Stimulated activated CD4-positive, alpha-beta T cell treated with anti-CD3 and anti-CD28 coated beads, Interleukin-15, amount 100 ng/mL, for 24 hours (primary cell): ENCODE measurements at regions not wholly inside any gene's neighbourhood (a gene's known extent, or its start where the extent isn't known, plus 50 kb on each side); places are given as distances from the start of the nearest gene placed in this dataset.

Source experiments
- DNase-seq: peaks from one replicate; pipeline ENCODE4 v3.0.0-alpha.2; 2020

DNA sequence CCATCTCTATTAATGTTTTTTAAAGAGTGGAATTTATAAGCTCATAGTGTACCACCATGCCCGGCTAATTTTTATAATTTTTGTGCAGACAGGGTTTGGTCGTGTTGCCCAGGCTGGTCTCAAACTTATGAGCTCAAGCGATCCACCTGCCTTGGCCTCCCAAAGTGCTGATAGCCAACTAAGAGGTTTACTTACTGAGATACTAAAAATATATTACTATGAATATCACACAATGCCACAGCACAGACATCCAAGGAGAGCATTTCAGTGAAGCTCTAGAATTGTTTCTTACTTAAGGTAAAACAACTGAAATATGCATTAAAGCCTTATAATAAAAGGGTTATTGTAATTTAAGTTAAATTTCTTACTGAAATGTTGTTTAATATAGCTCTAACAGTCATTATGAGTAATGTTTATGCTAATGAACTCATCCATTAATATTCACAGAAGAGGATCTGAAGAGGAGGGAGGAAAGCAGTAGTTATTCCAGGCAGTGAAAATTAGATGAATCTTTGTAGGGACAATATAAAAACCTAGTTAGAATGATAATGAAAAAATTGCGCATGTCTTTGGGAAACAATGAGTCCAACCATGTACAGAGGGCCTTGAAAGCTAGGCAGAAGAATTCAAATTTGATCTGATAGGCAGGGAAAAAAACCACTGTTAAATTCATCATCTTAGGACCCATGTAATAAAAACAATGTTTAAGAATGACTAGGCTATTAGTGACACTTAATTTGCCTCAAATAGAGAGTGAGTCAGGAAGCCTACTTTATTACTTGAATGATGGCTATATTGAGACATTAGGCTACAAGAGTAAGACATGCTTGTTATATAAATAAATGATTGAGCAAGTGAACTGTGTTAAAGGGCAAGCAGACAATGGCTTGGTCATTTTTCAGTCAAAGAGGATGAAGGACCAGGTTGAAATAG lies 99.2 kb downstream of the SLC41A2 start:
- no peak for DNase-seq

DNA sequence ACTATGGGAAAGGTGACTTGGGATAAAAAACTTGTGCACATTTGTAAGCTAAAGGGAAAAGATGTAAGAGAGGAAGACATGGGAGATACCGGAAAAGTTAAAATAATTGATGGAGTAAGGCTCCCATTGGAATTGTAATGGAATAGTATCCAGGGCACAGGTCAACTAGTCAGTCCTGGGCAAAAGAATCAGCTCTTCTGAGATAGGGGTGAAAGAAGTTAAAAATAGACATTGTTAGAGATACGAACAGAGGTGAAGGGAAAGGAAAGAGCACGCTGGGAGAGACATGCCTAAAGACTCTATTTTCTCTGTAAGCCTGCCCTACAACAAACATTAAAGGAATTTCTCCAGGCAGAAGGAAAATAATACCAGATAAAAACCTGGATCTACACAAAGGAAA lies 101.6 kb downstream of the SLC41A2 start:
- no peak for DNase-seq

DNA sequence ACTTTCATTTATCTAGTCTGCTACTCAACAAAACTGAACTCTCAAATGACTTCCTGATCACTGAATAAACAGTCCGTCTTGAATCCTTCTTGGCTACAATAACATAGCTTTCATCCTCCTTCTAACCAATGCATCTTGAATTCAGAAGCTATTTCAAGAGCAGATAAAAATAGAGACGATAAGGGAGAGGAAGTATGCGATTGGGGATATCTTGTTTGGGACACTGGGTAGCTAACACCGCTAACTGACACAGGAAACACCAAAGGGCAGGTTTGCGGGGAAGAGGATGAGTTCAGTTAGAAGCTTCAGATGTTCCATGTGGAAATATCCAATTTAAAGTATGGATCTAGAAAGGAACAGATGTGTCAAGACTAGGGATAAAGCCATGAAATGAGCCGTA lies 102.5 kb downstream of the SLC41A2 start:
- no peak for DNase-seq

DNA sequence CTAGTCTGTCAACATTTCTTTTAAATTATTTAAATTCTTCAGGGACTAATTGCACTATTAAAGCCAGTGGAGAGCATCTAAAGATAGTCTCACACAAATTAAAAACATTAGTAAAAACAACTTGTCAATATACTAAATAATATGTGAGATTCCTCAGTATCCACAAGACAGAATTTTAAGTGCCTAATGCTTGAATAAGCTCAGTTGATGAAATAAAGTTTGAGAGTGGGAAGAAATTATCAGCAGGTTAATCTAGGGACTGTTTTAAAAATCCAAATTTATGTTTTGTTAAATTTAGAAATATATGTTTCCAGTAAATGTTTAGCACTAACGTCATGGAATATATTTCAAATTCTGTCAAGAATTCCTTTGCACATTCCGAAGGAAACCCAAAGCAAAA lies 105.2 kb downstream of the SLC41A2 start:
- DNase-seq = no peak

DNA sequence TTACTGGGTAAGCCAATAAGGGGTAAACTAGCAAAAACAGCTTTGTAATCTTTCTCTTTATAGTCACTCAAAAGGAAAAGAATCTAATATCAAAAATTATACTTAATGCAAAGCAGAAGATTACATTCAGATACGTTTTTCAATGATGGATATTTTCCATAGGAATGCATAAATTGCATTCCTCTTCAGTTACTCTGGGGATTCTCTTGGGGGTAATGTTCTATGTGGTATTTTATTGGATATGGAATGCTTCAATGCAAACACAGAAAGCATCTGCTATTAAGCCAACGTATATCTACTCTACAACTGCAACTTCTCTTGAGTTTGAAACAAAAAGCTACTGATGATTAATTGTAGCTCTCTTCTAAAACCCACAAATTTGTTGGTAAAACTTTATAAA lies 106.0 kb downstream of the SLC41A2 start:
- DNase-seq = no peak

DNA sequence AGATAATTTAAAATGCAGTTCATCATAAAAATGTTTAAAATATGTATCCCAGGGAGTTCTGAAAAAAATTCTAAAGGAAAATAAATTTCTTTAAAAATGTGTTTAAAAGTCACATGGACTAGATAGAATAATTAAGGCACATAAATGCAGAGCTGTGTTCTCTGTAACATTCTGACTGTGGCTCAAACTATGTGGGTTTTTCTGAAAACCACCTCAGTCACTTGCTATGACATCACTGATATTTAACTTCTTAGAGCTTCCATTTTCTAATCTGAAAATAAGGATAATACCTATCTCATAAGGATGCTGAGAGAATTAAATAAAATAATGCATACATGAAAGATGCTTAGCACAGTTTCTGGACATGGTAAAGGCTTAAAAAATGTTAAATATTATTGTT lies 107.3 kb downstream of the SLC41A2 start:
- DNase-seq = no peak

DNA sequence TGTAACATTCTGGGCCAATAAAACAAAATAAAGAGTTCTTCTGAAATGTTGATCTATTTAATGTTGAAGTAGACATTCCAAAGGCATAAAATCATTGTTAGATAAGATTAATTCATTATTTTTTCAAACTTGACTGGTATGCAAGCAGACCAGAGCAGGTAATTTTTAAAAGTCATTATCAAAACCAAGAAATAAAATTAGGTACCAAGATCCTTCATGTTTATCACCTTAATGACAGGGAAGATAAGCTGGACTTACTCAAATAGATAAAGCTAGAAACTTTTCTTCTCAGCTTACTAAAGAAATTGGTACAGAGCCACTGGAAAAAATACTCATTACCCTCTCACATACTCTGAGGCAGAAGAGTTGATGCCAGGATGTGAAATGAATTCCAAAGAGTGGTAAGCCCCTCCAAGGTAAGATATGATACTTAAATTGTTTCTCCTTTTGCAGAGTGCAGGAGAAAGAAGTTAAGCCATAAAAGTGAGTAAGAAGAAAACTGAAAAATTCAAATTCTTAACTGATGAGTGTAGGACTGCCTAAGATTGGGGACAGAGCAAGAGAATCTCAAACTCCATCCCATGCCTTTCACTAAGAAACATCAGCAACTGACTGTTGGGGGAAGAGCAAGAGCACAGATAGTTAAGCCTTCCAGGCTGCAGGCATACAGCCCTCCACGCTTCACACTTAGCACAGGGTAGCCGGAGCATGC lies 111.9 kb downstream of the SLC41A2 start:
- DNase-seq = no peak

DNA sequence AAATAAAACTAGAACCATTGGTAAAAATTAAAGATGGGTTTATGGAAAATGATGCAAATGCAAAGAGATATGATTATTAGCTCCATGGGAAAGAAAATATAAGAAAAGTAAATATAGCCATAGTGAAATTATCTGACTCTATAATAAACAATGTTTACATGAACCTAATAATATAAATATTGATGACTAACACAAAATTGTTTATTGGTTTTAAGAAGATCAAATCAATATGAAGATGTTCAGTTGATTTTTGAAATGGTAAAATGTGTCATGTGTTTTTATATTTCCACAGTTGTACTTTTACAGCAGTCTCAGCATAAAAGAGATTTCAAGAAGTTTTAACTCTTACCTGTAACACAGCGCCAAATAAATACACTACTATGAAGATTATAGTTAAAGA lies 114.0 kb downstream of the SLC41A2 start:
- no peak for DNase-seq

DNA sequence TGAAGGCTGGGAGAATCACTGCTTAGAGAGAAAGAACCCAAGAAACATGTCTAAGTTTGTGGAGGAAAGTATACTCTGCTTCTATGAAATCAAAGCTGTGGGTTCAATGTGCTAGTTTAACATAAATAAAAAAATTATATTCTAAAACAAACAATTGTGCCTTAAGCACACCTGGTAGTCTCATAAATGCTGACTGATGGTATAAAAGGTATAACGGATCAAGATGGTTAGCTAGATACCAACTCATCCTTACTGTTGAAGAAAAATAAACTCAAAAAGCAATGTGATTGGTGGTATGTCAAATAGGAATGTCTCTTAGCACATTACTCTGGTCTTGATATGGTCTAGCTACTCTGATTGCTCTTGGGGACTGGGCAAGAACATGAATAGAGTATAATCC lies 117.8 kb downstream of the SLC41A2 start:
- no peak for DNase-seq

DNA sequence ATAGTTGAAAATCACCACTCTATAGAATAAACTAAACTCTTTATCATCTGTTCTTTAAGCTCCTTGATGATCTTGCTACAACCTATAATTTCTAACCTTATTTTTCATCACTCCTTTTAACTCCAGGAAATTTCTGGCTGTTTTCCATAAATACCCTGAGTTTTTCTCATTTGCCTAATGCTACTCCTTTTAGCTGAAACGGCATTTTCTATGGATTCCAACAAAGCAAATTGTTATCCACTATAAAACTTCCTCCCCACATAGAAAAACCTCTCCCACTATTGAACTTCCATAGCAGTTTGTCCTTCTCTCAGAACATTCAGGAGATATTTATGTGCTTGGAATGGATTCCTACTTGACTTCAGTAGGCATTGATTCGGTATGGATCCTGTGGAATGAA lies 122.8 kb downstream of the SLC41A2 start:
- DNase-seq = no peak

DNA sequence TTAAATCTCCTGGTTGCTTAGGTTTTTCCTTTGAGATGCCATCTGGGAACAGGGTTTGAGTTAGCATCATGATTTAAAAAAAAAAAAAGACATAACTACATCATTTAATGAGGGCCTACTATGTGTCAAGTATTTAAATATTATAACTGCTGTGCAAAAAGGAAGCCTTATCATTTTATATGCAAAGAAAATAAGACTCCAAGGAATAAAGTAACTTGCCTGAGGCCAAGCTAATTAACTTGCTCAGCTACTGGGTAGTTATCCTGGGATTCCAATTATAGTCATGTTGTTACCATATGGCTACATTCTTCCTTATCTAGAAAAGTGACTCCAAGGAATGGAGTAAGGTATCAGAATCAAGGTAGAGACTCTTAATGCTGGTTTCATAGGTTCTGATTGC lies 123.5 kb downstream of the SLC41A2 start:
- no peak for DNase-seq

DNA sequence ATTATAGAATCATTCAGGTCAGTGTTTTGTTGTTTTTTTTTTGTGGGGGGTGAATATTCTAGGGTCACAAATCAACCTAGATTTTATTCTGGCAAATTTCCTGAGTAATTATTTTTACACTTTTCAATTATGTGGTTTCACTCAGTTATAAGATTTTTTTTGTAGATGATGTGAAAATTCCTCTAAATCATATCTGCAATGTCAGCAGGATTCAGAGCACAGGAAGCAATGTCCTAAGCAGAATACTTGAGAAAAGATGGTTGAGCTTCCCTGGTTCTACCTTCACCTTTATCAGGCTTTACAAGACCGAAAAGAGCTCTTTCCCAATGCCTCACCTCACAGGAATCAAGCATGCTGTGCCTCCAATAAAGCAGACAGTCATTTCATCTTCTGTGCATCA lies 124.3 kb downstream of the SLC41A2 start:
- no peak for DNase-seq

DNA sequence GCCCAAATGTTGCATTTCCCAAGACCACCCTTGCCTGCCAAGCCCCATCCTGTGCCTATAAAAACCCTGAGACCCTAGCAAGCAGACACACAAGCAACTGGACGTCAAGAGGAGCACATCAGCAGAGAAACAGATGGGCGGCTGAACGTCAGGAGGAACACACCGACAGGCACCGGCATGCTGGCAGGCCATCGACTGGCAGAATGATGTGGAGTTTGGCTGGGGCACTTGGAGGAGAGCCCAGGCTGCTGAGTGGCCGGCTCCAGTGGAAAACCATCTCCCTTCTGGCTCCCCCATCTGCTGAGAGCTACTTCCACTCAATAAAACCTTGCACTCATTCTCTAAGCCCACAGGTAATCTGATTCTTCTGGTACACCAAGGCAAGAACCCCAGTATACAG lies 130.1 kb downstream of the SLC41A2 start:
- DNase-seq = no peak

DNA sequence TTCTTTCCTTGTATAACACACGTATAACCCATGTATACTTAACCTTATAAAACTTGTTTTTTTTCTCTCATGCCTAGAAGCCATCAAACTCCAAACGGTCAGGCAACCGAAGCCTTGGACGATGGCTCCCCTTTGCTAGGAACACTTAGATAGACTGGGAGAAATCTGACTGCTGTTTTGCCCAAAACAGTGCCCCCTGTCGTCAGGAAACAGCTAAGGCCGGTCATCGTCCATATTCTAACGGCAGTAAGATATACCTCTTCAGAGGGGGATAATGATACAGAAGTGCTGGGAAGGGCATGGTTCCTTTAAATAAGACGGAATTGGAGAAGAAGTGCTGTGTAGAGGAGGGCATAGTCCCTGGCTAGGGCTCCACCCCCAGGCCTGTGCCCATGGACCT lies 130.5 kb downstream of the SLC41A2 start:
- DNase-seq = peak; percentile 24

DNA sequence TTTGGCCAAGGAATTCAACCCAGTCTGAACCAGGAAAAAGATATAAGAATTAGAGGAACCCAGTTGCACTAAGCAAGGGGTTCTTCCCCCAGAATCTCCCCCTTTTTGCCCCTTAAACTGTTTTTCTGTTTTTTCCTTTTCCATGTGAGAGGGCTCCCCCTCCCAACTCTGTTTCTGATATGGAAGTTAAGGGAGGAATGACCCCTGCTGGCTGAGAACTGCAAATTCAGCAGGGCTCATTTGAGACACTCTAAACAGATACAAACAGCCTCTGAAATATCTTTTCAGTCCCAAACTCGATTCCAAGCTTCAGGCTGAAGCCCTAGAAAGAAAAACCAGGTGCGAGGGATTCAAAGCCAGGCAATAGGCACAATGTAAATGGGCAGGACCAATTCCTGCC lies 132.7 kb downstream of the SLC41A2 start:
- DNase-seq = peak; percentile 9

DNA sequence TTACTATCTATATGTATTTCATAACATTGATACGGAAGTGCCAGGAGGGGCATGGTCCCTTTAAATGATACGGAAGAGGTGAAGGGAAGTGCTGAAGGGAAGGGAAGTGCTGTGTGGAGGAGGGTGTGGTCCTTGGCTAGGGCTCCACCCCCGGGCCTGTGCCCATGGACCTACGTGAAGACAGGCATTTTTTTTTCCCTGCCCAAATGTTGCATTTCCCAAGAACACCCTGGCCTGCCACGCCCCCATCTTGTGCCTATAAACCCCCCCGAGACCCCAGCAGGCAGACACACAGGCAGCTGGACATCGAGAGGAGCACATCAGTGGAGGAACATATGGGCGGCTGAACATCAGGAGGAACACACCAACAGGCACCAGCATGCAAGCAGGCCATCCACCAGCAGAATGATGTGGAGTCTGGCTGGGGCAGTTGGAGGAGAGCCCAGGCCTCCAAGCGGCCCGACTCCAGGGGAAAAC lies 134.1 kb downstream of the SLC41A2 start:
- DNase-seq = no peak

DNA sequence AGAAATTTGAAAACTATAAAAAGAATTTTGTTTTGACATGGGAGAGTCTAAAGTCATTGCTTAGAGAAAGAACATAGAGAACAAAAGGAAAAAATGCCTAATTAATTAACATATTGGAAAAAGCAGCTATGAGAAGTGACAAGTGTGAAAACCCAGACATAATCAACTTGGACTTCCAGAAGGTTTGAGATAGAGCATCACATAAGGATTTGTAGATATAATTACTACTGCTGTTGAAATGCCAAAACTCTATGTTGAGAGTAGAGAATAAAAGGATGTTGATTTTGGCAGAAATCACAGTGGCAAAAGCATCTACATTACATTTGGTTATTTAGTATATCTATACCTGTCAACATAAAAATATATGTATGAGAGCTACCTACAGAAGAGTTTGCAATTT lies 135.1 kb downstream of the SLC41A2 start:
- DNase-seq = no peak

DNA sequence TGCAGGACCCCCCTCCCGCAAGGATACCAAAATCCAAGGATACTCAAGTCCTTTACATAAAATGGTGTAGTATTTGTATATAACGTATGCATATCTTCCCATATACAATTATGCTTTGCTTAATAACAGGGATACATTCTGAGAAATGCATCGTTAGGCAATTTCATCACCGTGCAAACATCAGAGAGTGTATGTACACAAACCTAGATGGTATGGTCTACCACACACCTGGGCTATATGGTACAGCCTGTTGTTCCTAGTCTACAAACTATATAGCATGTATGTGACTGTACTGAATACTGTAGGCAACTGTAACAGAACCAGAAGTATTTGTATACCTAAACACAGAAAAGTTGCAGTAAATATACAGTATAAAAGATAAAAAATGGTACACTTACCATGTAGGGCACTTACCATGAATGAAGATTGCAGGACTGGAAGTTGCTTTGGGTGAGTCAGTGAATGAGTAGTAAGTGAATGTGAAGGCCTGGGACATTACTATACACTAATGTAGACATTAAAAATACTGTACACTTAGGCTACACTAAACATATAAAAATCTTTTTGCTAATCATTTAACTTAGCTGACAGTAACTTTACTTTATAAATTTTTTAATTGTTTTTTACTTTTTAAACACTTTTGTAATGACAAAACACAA lies 141.1 kb downstream of the SLC41A2 start:
- DNase-seq = no peak

DNA sequence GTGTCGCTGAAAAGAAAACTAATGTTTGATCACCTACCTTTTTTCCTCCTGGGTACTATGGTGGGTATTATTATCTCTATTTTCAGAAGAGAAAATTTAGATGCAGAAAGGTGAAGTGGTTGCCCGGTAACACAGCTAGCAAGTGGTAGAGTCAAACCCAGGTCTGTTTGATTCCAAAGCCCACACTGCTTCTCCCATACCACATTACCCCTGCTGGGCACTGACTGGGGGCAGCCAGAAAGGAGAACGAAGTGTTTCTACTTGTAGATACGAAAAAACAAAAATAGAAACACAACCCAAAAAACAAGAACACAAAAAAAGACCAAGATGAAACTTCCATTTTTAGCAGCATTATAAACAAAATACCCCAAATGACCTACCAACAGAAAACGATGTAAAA lies 142.2 kb downstream of the SLC41A2 start:
- no peak for DNase-seq

DNA sequence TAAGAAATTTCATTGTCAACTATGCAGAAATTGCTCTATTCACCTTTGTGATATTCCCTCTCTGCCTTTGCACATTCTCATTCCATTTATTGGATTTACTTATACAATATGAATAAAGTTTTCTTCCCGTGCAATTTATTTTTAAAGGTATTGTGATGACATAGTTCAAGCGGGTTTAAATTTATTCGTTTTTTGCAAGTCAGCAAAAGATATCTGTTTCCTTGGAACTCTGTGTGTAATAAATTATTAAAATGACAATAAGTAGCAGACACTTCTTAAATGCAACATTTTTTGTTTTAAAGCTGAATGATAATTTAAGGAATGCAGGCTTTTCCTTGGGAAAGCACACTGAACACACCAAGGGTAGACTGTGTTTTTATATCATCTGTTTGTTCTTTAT lies 143.1 kb downstream of the SLC41A2 start:
- no peak for DNase-seq
